WTC11 (cell line): ENCODE measurements at regions not wholly inside any gene's neighbourhood (a gene's known extent, or its start where the extent isn't known, plus 50 kb on each side); places are given as distances from the start of the nearest gene placed in this dataset.

Experiments used
- ATAC-seq: fragments of 200-7000 bp; cut with Tn5 transposase; 2 replicates; pipeline ENCODE4 v1.10.0; 2021; ENCODE audit warnings: mild to moderate bottlenecking, moderate library complexity
- CTCF ChIA-PET: fragments of 300-600 bp; sonication (Branson Sonifier 250); formaldehyde crosslinking; loops from one replicate; lab custom pipeline; 2021; ENCODE audit warnings: antibody characterized with exemption; lab: Charles Lee
- POLR2A ChIA-PET: fragments of 350-600 bp; sonication (Branson Sonifier 250); formaldehyde crosslinking; loops from one replicate; lab custom pipeline; 2021; ENCODE audit warnings: antibody characterized with exemption; lab: Charles Lee
- DNase-seq: peaks from one replicate; pipeline ENCODE4 v3.0.0; 2021; ENCODE audit warnings: low spot score
- H3K27ac Mint-ChIP-seq: 2 replicates; pipeline ENCODE4 v1.8.0; 2021; ENCODE audit warnings: mixed read lengths
- H3K27me3 Mint-ChIP-seq: 2 replicates; pipeline ENCODE4 v1.8.0; 2021; ENCODE audit warnings: low read depth, mild to moderate bottlenecking, moderate library complexity, mixed read lengths
- H3K36me3 Mint-ChIP-seq: 2 replicates; pipeline ENCODE4 v1.8.0; 2021; ENCODE audit warnings: mixed read lengths
- H3K4me1 Mint-ChIP-seq: 2 replicates; pipeline ENCODE4 v1.8.0; 2022; ENCODE audit warnings: mixed read lengths
- H3K4me3 Mint-ChIP-seq: 2 replicates; pipeline ENCODE4 v1.8.0; 2021; ENCODE audit warnings: mild to moderate bottlenecking, moderate library complexity, mixed read lengths
- H3K9me3 Mint-ChIP-seq: 2 replicates; pipeline ENCODE4 v1.8.0; 2021; ENCODE audit warnings: mixed read lengths
- ATF2 ChIP-seq: sonication (generic); formaldehyde crosslinking; IDR thresholded peaks from 2 replicates; pipeline ENCODE4 v1.8.1; 2022; ENCODE audit warnings: low read depth, missing genetic modification reagents, borderline replicate concordance
- CREB1 ChIP-seq: sonication (generic); formaldehyde crosslinking; IDR thresholded peaks from 2 replicates; pipeline ENCODE4 v1.8.0; 2023; ENCODE audit warnings: mild to moderate bottlenecking, missing genetic modification reagents
- NFYB ChIP-seq: sonication (generic); formaldehyde crosslinking; conservative IDR thresholded peaks from 2 replicates; pipeline ENCODE4 v1.8.0; 2022; ENCODE audit warnings: low read depth, missing genetic modification reagents
- SMAD4 ChIP-seq: sonication (generic); formaldehyde crosslinking; IDR thresholded peaks from 2 replicates; pipeline ENCODE4 v1.8.0; 2022; ENCODE audit warnings: mild to moderate bottlenecking, missing genetic modification reagents
- ZNF232 ChIP-seq: sonication (generic); formaldehyde crosslinking; IDR thresholded peaks from 2 replicates; pipeline ENCODE4 v1.8.0; 2022; ENCODE audit warnings: mild to moderate bottlenecking, missing genetic modification reagents
- ZNF281 ChIP-seq: sonication (generic); formaldehyde crosslinking; IDR thresholded peaks from 2 replicates; pipeline ENCODE4 v1.8.0; 2023; ENCODE audit warnings: mild to moderate bottlenecking, missing genetic modification reagents
- ZNF317 ChIP-seq: sonication (generic); formaldehyde crosslinking; IDR thresholded peaks from 2 replicates; pipeline ENCODE4 v1.8.1; 2023; ENCODE audit warnings: low read depth, mild to moderate bottlenecking, moderate library complexity, missing genetic modification reagents, borderline replicate concordance
- ZNF416 ChIP-seq: fragments of 250-450 bp; sonication (Bioruptor Pico); IDR thresholded peaks from 2 replicates; pipeline ENCODE4 v1.9.0; 2021; ENCODE audit warnings: mild to moderate bottlenecking, inconsistent platforms
- ZNF425 ChIP-seq: fragments of 250-450 bp; sonication (Bioruptor Pico); conservative IDR thresholded peaks from 2 replicates; pipeline ENCODE4 v1.9.0; 2021; ENCODE audit warnings: mild to moderate bottlenecking
- TF ChIP-seq, protein P1 (sequence below): sonication (generic); formaldehyde crosslinking; IDR thresholded peaks from 2 replicates; pipeline ENCODE4 v1.8.1; 2023; ENCODE audit warnings: mild to moderate bottlenecking, missing genetic modification reagents, moderate library complexity
- TF ChIP-seq, protein P2 (sequence below): sonication (generic); formaldehyde crosslinking; IDR thresholded peaks from 2 replicates; pipeline ENCODE4 v1.8.0; 2022; ENCODE audit warnings: missing genetic modification reagents
- TF ChIP-seq, protein P3 (sequence below): sonication (generic); formaldehyde crosslinking; IDR thresholded peaks from 2 replicates; pipeline ENCODE4 v1.8.0; 2022; ENCODE audit warnings: mild to moderate bottlenecking, missing genetic modification reagents

- TF ChIP-seq ZNF281 (CRISPR knock-in tag) = no peak
- TF ChIP-seq, all 79 proteins: peak for 0
These were observed 1051.1 kb upstream of the AUTS2 start (continued) for GRCh38 chr7:68547181-68547580.

GRCh38 chr7:68547799-68548198, 1050.5 kb upstream of the AUTS2 start:
- no peak for TF ChIP-seq CREB1 (CRISPR knock-in tag)
- TF ChIP-seq, protein P1, sequence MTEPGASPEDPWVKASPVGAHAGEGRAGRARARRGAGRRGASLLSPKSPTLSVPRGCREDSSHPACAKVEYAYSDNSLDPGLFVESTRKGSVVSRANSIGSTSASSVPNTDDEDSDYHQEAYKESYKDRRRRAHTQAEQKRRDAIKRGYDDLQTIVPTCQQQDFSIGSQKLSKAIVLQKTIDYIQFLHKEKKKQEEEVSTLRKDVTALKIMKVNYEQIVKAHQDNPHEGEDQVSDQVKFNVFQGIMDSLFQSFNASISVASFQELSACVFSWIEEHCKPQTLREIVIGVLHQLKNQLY = no peak
- no peak for TF ChIP-seq SMAD4
- no peak for TF ChIP-seq ZNF281 (CRISPR knock-in tag)
- TF ChIP-seq, protein P2, sequence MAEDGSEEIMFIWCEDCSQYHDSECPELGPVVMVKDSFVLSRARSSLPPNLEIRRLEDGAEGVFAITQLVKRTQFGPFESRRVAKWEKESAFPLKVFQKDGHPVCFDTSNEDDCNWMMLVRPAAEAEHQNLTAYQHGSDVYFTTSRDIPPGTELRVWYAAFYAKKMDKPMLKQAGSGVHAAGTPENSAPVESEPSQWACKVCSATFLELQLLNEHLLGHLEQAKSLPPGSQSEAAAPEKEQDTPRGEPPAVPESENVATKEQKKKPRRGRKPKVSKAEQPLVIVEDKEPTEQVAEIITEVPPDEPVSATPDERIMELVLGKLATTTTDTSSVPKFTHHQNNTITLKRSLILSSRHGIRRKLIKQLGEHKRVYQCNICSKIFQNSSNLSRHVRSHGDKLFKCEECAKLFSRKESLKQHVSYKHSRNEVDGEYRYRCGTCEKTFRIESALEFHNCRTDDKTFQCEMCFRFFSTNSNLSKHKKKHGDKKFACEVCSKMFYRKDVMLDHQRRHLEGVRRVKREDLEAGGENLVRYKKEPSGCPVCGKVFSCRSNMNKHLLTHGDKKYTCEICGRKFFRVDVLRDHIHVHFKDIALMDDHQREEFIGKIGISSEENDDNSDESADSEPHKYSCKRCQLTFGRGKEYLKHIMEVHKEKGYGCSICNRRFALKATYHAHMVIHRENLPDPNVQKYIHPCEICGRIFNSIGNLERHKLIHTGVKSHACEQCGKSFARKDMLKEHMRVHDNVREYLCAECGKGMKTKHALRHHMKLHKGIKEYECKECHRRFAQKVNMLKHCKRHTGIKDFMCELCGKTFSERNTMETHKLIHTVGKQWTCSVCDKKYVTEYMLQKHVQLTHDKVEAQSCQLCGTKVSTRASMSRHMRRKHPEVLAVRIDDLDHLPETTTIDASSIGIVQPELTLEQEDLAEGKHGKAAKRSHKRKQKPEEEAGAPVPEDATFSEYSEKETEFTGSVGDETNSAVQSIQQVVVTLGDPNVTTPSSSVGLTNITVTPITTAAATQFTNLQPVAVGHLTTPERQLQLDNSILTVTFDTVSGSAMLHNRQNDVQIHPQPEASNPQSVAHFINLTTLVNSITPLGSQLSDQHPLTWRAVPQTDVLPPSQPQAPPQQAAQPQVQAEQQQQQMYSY (CRISPR knock-in tag) = no peak
- TF ChIP-seq ZNF425 = no peak
- no peak for TF ChIP-seq ZNF232 (CRISPR knock-in tag)
- Mint-ChIP-seq H3K4me3 (no peak overlapping the region), H3K9me3 (peaks cover 3% of the 10 kb centered on the region; the same call in 1 of the 2 replicates), H3K27me3 (no peaks in the 10 kb centered on the region), H3K4me1 (no peaks in the 10 kb centered on the region), H3K36me3 (no peaks in the 10 kb centered on the region), H3K27ac (no peak overlapping the region)
- ChIA-PET CTCF (no interaction called here), POLR2A (no interaction called here)
- no peak for DNase-seq
- ATAC-seq = no peak

GRCh38 chr7:68550027-68550426, 1048.2 kb upstream of the AUTS2 start:
- no peaks in the 10 kb centered on the region for H3K9me3 Mint-ChIP-seq
- H3K27ac Mint-ChIP-seq = no peak overlapping the region
- CTCF ChIA-PET = no interaction called here
- H3K27me3 Mint-ChIP-seq = no peaks in the 10 kb centered on the region
- no peak for TF ChIP-seq ATF2 (CRISPR knock-in tag)
- TF ChIP-seq, protein P3, sequence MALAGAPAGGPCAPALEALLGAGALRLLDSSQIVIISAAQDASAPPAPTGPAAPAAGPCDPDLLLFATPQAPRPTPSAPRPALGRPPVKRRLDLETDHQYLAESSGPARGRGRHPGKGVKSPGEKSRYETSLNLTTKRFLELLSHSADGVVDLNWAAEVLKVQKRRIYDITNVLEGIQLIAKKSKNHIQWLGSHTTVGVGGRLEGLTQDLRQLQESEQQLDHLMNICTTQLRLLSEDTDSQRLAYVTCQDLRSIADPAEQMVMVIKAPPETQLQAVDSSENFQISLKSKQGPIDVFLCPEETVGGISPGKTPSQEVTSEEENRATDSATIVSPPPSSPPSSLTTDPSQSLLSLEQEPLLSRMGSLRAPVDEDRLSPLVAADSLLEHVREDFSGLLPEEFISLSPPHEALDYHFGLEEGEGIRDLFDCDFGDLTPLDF (CRISPR knock-in tag) = no peak
- no peak for TF ChIP-seq ZNF317
- no peak for TF ChIP-seq ZNF416
- no peak for TF ChIP-seq ZNF232 (CRISPR knock-in tag)
- TF ChIP-seq NFYB (CRISPR knock-in tag) = no peak
- H3K4me3 Mint-ChIP-seq = no peak overlapping the region
- no peaks in the 10 kb centered on the region for H3K36me3 Mint-ChIP-seq
- H3K4me1 Mint-ChIP-seq = no peaks in the 10 kb centered on the region
- DNase-seq (no peak), ATAC-seq (no peak)
- POLR2A ChIA-PET = no interaction called here
